ENCODE measurements at regions not wholly inside any gene's neighbourhood (a gene's known extent, or its start where the extent isn't known, plus 50 kb on each side); places are given as distances from the start of the nearest gene placed in this dataset.

- TF ChIP-seq POLR2A (IDR thresholded peaks at IDR 0.05) (no peak), CTCF (IDR thresholded peaks at IDR 0.05) (no peak)
- Histone ChIP-seq H3K27me3 (no peaks in the 10 kb centered on the region), H3K4me3 (no peak overlapping the region), H3K27ac (no peak overlapping the region), H3K9me3 (no peaks in the 10 kb centered on the region), H3K4me1 (peaks cover 0 to 14% (median 1%) of the 10 kb centered on the region in 12 donors), H3K36me3 (no peaks in the 10 kb centered on the region)
- ATAC-seq, result no peak
- DNase-seq, result no peak
- intact Hi-C loops (cut with DNase I), result no loop called here
- 63 to 78% (median 68%) methylated on average over 12 of the region's 12 CpGs for WGBS, 4 donors
Observed at GRCh38 chr13:106736941-106737340, 169.0 kb upstream of the ARGLU1 start.

- no peak overlapping the region for H3K27ac ChIP-seq
- H3K27me3 ChIP-seq, result no peaks in the 10 kb centered on the region
- TF ChIP-seq CTCF (IDR thresholded peaks at IDR 0.05) (no peak), POLR2A (IDR thresholded peaks at IDR 0.05) (no peak)
- no peak for DNase-seq
- 80 to 89% (median 82%) methylated on average over 6 of the region's 6 CpGs for WGBS, 4 donors
- no peaks in the 10 kb centered on the region for H3K9me3 ChIP-seq
- intact Hi-C loops (cut with DNase I), result no loop called here
- ATAC-seq, result no peak
- peaks cover 0 to 1% (median 0%) of the 10 kb centered on the region in 12 donors for H3K4me1 ChIP-seq
- H3K4me3 ChIP-seq, result no peak overlapping the region
- no peaks in the 10 kb centered on the region for H3K36me3 ChIP-seq
Observed at GRCh38 chr13:106734198-106734597, 166.3 kb upstream of the ARGLU1 start.

GRCh38 chr13:106723036-106723435 lies 155.1 kb upstream of the ARGLU1 start:
- intact Hi-C loops (cut with DNase I), result no loop called here
- WGBS, 4 donors, result 82 to 89% (median 85%) methylated on average over 6 of the region's 6 CpGs

GRCh38 chr13:106722620-106723019 lies 154.7 kb upstream of the ARGLU1 start:
- Histone ChIP-seq H3K27me3 (no peaks in the 10 kb centered on the region), H3K4me3 (no peak overlapping the region), H3K36me3 (no peaks in the 10 kb centered on the region), H3K9me3 (peaks cover 0 to 24% (median 11%) of the 10 kb centered on the region in 12 donors), H3K4me1 (peaks cover 0 to 8% (median 0%) of the 10 kb centered on the region in 12 donors), H3K27ac (no peak overlapping the region)
- ATAC-seq (no peak), DNase-seq (no peak)
- 64 to 75% (median 71%) methylated on average over 3 of the region's 3 CpGs for WGBS, 4 donors
- intact Hi-C loops (cut with DNase I), result no loop called here
- TF ChIP-seq CTCF (IDR thresholded peaks at IDR 0.05) (no peak), POLR2A (IDR thresholded peaks at IDR 0.05) (no peak)

More at GRCh38 chr13:106723036-106723435, 155.1 kb upstream of the ARGLU1 start:
- Histone ChIP-seq H3K4me1 (peaks cover 0 to 8% (median 0%) of the 10 kb centered on the region in 12 donors), H3K36me3 (no peaks in the 10 kb centered on the region), H3K4me3 (no peak overlapping the region), H3K9me3 (peaks cover 0 to 20% (median 9%) of the 10 kb centered on the region in 12 donors), H3K27ac (no peak overlapping the region), H3K27me3 (no peaks in the 10 kb centered on the region)
- no peak for DNase-seq
- no peak for ATAC-seq
- TF ChIP-seq CTCF (IDR thresholded peaks at IDR 0.05) (no peak), POLR2A (IDR thresholded peaks at IDR 0.05) (no peak)
